ENCODE measurements at regions not wholly inside any gene's neighbourhood (a gene's known extent, or its start where the extent isn't known, plus 50 kb on each side); places are given as distances from the start of the nearest gene placed in this dataset.

GRCh38 chr1:98373056-98373455 is 288.5 kb upstream of the SNX7 start:
- no peak for TF ChIP-seq POLR2A (IDR thresholded peaks at IDR 0.05)
- TF ChIP-seq CTCF (IDR thresholded peaks at IDR 0.05) = no peak
- no peak for DNase-seq
- intact Hi-C loops (cut with DNase I; ENCODE audit: low total_unique reads) = no loop called here
- H3K4me1 ChIP-seq = no peaks in the 10 kb centered on the region
- WGBS, 2 donors = 82 to 93% methylated on average over 2 of the region's 2 CpGs
- no peaks in the 10 kb centered on the region for H3K36me3 ChIP-seq (ENCODE audit: low read depth, missing control alignments)
- H3K27ac ChIP-seq = no peak overlapping the region
- H3K9me3 ChIP-seq = no peaks in the 10 kb centered on the region
- H3K27me3 ChIP-seq = no peaks in the 10 kb centered on the region
- H3K4me3 ChIP-seq = no peak overlapping the region

GRCh38 chr1:98371764-98372163 is 289.8 kb upstream of the SNX7 start:
- TF ChIP-seq POLR2A (IDR thresholded peaks at IDR 0.05) = no peak
- TF ChIP-seq CTCF (IDR thresholded peaks at IDR 0.05) = no peak
- H3K27ac ChIP-seq = no peak overlapping the region
- no peaks in the 10 kb centered on the region for H3K36me3 ChIP-seq (ENCODE audit: low read depth, missing control alignments)
- no peaks in the 10 kb centered on the region for H3K4me1 ChIP-seq
- no peaks in the 10 kb centered on the region for H3K9me3 ChIP-seq
- DNase-seq = no peak
- no peaks in the 10 kb centered on the region for H3K27me3 ChIP-seq
- H3K4me3 ChIP-seq = no peak overlapping the region
- intact Hi-C loops (cut with DNase I; ENCODE audit: low total_unique reads) = no loop called here

- no peak for TF ChIP-seq CTCF (IDR thresholded peaks at IDR 0.05)
- no peak for TF ChIP-seq POLR2A (IDR thresholded peaks at IDR 0.05)
- WGBS, 2 donors = 67 to 88% methylated on average over 1 of the region's 1 CpG
- H3K9me3 ChIP-seq = no peaks in the 10 kb centered on the region
- no peaks in the 10 kb centered on the region for H3K4me1 ChIP-seq
- H3K4me3 ChIP-seq = no peak overlapping the region
- no peak overlapping the region for H3K27ac ChIP-seq
- H3K27me3 ChIP-seq = no peaks in the 10 kb centered on the region
- DNase-seq = no peak
- no peaks in the 10 kb centered on the region for H3K36me3 ChIP-seq (ENCODE audit: low read depth, missing control alignments)
- intact Hi-C loops (cut with DNase I; ENCODE audit: low total_unique reads) = no loop called here
These were observed 292.1 kb upstream of the SNX7 start for GRCh38 chr1:98369463-98369862.

GRCh38 chr1:98368995-98369394 is 292.5 kb upstream of the SNX7 start:
- Histone ChIP-seq H3K4me1 (no peaks in the 10 kb centered on the region), H3K9me3 (no peaks in the 10 kb centered on the region), H3K27me3 (no peaks in the 10 kb centered on the region), H3K27ac (no peak overlapping the region), H3K36me3 (ENCODE audit: low read depth, missing control alignments) (no peaks in the 10 kb centered on the region), H3K4me3 (no peak overlapping the region)
- DNase-seq = no peak
- TF ChIP-seq CTCF (IDR thresholded peaks at IDR 0.05) = no peak
- TF ChIP-seq POLR2A (IDR thresholded peaks at IDR 0.05) = no peak
- intact Hi-C loops (cut with DNase I; ENCODE audit: low total_unique reads) = no loop called here
- WGBS, 2 donors = 68 to 76% methylated on average over 3 of the region's 3 CpGs

- no peak for DNase-seq
These were observed 294.1 kb upstream of the SNX7 start for GRCh38 chr1:98367426-98367825.

More at GRCh38 chr1:98367426-98367825, 294.1 kb upstream of the SNX7 start:
- Histone ChIP-seq H3K27me3 (no peaks in the 10 kb centered on the region), H3K36me3 (ENCODE audit: low read depth, missing control alignments) (no peaks in the 10 kb centered on the region), H3K27ac (no peak overlapping the region), H3K4me3 (no peak overlapping the region), H3K9me3 (no peaks in the 10 kb centered on the region), H3K4me1 (no peaks in the 10 kb centered on the region)
- intact Hi-C loops (cut with DNase I; ENCODE audit: low total_unique reads) = no loop called here
- TF ChIP-seq CTCF (IDR thresholded peaks at IDR 0.05) (no peak), POLR2A (IDR thresholded peaks at IDR 0.05) (no peak)
- 82 to 100% methylated on average over 1 to 3 of the region's 4 CpGs for WGBS, 2 donors
